SK-N-SH (cell line): ENCODE measurements at regions not wholly inside any gene's neighbourhood (a gene's known extent, or its start where the extent isn't known, plus 50 kb on each side); places are given as distances from the start of the nearest gene placed in this dataset.

Experiments used
- CTCF ChIP-seq: fragments of 200-600 bp; sonication (generic); IDR thresholded peaks from 2 replicates; pipeline ENCODE4 v1.6.1; 2017; ENCODE audit warnings: antibody characterized with exemption, mild to moderate bottlenecking, moderate library complexity
- EP300 ChIP-seq, 2 experiments: IDR thresholded peaks; 2 replicates each; pipeline versions ENCODE4 v1.4.0 to v1.6.1; 2012; ENCODE audit warnings: borderline replicate concordance in 1 of 2, low read depth in 1 of 2, low read length in 1 of 2
- EZH2phosphoT487 ChIP-seq: fragments of 200-600 bp; sonication (generic); IDR thresholded peaks from 2 replicates; pipeline ENCODE4 v1.6.1; 2017; ENCODE audit warnings: low read depth, mixed run types, mild to moderate bottlenecking, antibody characterized with exemption, moderate library complexity, borderline replicate concordance
- FOSL2 ChIP-seq: IDR thresholded peaks from 2 replicates; pipeline ENCODE4 v1.4.0; 2012; ENCODE audit warnings: low read depth, mild to moderate bottlenecking, moderate library complexity, borderline replicate concordance
- MXI1 ChIP-seq: IDR thresholded peaks from 2 replicates; pipeline ENCODE4 v1.6.1; 2012; ENCODE audit warnings: mild to moderate bottlenecking, low read depth, low read length, improper control_type of control experiment
- USF2 ChIP-seq: fragments of 150-350 bp; IDR thresholded peaks from 2 replicates; pipeline ENCODE4 v1.6.1; 2017; ENCODE audit warnings: antibody characterized with exemption, low read length, low read depth, borderline replicate concordance

DNA sequence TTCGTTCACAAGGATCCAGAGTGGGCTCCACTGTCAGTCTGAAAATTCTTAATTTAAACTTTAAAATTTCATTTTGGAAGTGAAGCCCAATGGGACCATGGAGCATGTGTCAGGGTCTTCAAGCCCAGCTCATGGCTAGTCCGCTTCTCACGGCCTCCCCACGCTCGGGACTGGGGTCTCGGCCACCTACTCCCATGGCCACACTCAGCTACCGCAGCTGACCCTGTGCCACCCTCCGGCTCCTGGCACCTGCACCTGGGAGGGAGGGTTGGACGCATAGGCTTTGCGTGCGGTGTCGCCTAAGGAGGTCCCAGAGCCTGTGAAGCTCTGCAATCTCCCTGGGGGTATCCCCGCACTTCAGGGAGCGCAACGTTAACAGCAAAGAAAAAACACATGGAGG lies 175.7 kb upstream of the PRLR start:
- TF ChIP-seq MXI1 (no peak), CTCF (no peak), FOSL2 (no peak), EZH2phosphoT487 (no peak), EP300 (IDR thresholded peaks at IDR 0.05; ENCODE audit: borderline replicate concordance in 1 of 2, low read depth in 1 of 2, low read length in 1 of 2) (no peak), USF2 (no peak)
